Esophagus squamous epithelium (tissue), 4 donors: ENCODE measurements at regions not wholly inside any gene's neighbourhood (a gene's known extent, or its start where the extent isn't known, plus 50 kb on each side); places are given as distances from the start of the nearest gene placed in this dataset.

Experiments
- POLR2A ChIP-seq, 4 donors: fragments of 450-650 bp; IDR thresholded peaks; one replicate each; pipeline ENCODE4 v1.6.1; 2017; ENCODE audit warnings: antibody characterized with exemption in 4 of 4, mild to moderate bottlenecking in 4 of 4, moderate library complexity in 3 of 4
- TF ChIP-seq, protein P1 (sequence below), 6 experiments: fragments of 450-650 bp in 4 of 6; fragments of 200-600 bp in 2 of 6; sonication (generic) in 2 of 6; IDR thresholded peaks; one replicate each; pipeline ENCODE4 v1.5.1; 2016 to 2019; ENCODE audit warnings: antibody characterized with exemption in 6 of 6, mild to moderate bottlenecking in 4 of 6, moderate library complexity in 4 of 6

DNA sequence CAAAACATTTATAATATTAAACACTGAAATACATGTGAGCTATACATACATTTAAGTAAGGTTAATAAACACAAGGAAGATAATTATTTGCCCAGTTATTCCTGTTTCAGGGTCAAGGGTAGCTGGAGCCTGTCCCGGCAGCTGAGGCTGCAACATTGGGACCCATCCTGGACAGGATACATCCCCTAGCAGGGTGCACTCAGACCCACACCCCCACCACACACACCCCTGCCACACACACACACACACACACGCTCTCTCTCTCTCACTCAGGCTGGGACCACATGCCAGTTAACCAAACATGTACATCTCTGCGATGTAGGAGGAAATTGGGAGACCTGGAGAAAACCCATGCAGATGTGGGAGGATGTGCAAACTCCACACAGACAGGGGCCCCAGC is 112.6 kb upstream of the TMCC3 start:
- TF ChIP-seq, protein P1, sequence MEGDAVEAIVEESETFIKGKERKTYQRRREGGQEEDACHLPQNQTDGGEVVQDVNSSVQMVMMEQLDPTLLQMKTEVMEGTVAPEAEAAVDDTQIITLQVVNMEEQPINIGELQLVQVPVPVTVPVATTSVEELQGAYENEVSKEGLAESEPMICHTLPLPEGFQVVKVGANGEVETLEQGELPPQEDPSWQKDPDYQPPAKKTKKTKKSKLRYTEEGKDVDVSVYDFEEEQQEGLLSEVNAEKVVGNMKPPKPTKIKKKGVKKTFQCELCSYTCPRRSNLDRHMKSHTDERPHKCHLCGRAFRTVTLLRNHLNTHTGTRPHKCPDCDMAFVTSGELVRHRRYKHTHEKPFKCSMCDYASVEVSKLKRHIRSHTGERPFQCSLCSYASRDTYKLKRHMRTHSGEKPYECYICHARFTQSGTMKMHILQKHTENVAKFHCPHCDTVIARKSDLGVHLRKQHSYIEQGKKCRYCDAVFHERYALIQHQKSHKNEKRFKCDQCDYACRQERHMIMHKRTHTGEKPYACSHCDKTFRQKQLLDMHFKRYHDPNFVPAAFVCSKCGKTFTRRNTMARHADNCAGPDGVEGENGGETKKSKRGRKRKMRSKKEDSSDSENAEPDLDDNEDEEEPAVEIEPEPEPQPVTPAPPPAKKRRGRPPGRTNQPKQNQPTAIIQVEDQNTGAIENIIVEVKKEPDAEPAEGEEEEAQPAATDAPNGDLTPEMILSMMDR (IDR thresholded peaks at IDR 0.05) = no peak
- TF ChIP-seq POLR2A (IDR thresholded peaks at IDR 0.05) = no peak
